Tibial nerve (tissue), 4 donors: ENCODE measurements at regions not wholly inside any gene's neighbourhood (a gene's known extent, or its start where the extent isn't known, plus 50 kb on each side); places are given as distances from the start of the nearest gene placed in this dataset.

Source experiments
- CTCF ChIP-seq, 5 experiments: fragments of 200-600 bp in 3 of 5; fragments of 450-650 bp in 2 of 5; sonication (generic) in 3 of 5; IDR thresholded peaks; one replicate each; pipeline ENCODE4 v1.5.1; 2016 to 2019; ENCODE audit warnings: antibody characterized with exemption in 5 of 5, mild to moderate bottlenecking in 3 of 5, moderate library complexity in 2 of 5
- EP300 ChIP-seq, 2 donors: sonication (generic); formaldehyde crosslinking; IDR thresholded peaks; one replicate each; pipeline ENCODE4 v1.6.1; 2017; ENCODE audit warnings: antibody characterized with exemption in 2 of 2, mild to moderate bottlenecking in 1 of 2

DNA sequence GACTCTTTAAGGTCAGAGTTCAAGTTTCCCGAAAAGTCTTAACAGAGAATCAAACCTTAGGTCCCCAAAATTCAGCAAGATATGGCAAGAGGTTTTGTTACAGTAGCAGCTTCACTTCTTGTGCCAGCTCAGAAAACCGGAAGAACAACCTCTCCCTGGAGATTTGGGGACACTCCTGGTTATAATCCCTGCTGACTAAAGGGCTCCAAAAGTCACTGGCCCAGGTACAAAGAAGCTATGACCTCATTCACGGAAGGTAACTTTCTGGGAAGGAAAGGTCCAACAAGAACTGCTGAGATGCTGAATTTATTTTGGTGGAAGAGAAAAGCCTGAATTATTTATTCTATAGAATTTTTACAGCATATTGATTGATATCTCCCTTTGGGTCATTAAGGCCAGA lies 55.6 kb upstream of the DIO2 start:
- TF ChIP-seq CTCF (IDR thresholded peaks at IDR 0.05) (no peak), EP300 (IDR thresholded peaks at IDR 0.05) (no peak)
